Hepatic stellate cell (primary cell): ENCODE measurements at regions not wholly inside any gene's neighbourhood (a gene's known extent, or its start where the extent isn't known, plus 50 kb on each side); places are given as distances from the start of the nearest gene placed in this dataset.
A peak's percentile ranks its signal among the peaks of the same experiment; 100 is the strongest.
"Not testable (repeated sequence)": the region's sequence is repeated elsewhere in the genome, so short reads cannot be mapped to it uniquely, and the experiment has no call there.

Experiments used
- DNase-seq: peaks from one replicate; pipeline ENCODE4 v3.0.0; 2011; ENCODE audit warnings: low spot score

DNA sequence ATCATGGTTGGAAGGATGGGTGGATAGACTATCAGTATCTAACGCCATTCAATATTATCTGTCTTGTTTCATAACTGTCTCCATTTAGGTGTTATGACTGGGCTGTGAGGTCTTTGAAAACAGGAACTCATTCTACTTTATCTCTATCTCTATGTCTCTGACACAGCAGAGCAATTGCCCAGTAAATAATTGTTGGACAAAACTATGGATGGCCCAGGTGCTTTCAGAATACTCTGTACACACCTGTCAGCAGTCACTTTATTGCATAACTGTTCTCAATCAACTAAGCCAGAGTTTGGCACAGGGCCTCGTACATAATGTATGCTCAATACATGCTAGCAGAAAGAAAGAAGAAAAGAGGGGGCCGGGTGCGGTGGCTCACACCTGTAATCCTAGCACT, 210.3 kb downstream of the OPA1 start:
- DNase-seq: no peak

DNA sequence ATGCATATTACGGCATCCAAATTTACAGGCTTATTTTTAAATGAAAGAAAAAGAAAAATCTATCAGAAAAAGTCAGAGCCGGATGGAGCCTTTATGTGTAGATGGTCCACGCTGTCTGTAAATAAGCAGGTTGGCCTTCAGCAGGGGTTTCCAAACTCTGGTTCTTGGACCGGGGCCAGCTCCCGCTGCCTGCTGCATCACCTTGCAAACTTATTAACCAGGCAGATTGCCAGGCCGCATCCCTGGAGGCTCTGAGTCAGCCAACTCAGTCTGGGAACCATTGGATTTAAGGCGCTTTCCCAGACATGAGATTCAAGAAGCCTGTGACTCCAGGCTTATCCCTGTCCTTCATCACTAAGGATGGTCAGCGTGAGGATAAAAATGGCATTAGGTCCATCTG, 212.4 kb downstream of the OPA1 start:
- no peak for DNase-seq

DNA sequence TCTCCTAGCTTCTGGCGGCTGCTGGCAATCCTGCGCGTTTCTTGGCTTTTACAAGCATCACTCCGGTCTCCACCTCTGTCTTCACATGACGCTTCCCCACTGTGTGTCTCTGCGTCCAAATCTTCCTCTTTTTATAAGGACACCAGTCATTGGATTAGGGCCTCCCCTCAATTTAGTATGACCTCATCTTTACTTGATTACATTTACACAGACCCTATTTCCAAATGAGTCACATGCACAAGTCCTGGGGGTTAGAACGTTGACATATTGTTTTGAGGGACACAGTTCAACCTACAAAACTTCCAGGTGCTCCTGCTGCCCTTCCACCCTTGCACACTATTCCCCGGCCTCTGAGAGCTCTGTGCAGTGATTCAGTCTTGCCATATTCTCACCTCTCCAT, 215.3 kb downstream of the OPA1 start:
- no peak for DNase-seq

DNA sequence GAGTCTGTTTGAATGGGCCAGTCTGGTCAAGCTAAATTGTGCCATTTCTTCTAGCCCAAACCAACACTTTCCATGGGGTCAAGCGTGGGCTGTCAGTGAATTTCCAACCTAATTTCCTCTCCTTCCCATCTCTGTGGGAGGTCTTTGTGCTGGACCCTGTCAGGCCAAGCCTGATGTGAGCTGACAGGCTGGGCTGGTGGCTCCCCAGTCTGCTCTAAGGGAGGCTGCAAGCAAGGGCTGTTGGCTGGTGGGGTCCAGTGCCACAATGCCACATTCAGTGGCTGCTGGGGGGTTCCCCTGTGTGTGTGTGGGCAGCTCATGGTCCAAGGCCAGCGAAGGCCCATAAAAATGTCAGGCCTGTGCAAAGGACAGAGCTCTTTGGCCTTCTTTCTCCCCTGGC, 216.1 kb downstream of the OPA1 start:
- DNase-seq: no peak

DNA sequence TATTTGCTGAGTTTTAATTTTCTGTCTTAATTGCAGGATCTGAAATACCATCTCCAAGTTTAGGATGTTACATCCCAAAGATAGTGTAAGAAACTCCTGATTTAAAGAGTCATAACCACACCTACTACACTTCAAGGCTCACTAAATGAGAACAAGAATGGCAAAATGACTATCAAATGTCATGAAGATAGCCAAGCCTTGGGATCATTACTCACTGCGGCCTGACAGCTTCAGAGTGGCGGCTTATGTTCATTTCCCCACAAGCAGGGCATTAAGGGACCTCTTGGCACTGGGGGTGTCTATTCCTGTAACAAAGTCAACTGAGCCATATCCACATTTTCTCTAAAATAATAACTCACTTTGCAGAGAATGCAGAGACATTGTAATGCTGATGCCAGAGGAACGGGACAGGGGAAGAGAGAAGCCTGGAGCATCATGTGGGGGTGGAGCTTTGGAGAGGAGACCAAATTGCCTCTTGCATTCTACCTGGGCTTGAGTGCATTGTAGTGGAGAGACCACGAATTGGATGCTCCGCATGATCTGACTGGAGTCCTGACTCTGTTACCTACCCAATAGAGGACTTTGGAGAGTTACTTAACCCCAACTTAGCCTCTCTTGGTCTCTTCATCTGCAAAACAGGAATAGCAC, 219.2 kb downstream of the OPA1 start:
- DNase-seq: no peak

DNA sequence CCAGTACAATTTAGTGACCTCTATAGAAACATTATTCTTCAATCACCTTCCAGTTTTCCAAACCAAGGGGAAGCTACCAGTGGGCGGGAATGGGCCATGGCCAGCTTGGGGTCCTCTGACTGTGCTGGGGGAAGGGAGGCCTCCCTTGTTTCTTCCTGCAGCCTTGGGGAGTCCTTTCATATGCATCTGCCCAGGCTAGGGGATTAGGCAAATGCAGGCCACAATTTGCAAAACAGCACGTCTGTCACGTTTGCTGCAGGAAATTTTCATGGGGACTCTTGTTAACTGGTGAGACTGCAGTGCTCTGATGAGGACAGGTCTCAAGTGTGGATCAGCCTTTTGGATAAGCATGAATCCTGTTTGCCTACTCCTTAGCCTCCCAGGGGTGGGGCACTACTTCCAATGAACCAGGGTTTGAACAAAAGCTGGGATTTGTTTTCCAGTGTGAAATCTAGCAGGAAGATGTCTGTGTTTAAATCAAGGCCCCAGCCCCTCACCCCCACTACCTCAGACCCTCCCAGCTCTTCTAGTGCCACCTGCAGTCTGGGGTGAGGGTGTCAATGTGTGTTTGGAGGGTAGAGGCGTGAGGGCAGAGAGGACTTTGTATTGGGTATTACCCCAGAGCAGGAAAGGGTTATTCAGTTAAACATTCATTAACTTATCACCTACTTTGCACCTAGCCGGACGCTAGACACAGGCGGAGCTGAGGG, 219.9 kb downstream of the OPA1 start:
- no peak for DNase-seq

DNA sequence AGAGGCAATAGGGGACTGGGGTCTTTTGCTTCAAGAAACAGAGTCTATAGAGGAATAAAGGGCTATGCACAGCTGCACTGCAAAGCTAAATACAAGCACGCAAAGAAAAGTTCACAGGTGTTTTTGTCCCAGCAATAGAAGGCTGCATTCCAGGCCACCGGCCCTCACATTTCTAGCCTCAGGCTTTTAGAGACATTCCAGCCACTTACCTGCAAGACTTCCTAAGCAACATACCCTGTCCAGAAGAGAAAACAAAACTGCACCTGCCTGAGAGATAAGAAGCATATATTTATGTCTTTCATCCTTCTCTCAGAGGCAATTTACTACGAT, 220.5 kb downstream of the OPA1 start:
- DNase-seq: no peak

DNA sequence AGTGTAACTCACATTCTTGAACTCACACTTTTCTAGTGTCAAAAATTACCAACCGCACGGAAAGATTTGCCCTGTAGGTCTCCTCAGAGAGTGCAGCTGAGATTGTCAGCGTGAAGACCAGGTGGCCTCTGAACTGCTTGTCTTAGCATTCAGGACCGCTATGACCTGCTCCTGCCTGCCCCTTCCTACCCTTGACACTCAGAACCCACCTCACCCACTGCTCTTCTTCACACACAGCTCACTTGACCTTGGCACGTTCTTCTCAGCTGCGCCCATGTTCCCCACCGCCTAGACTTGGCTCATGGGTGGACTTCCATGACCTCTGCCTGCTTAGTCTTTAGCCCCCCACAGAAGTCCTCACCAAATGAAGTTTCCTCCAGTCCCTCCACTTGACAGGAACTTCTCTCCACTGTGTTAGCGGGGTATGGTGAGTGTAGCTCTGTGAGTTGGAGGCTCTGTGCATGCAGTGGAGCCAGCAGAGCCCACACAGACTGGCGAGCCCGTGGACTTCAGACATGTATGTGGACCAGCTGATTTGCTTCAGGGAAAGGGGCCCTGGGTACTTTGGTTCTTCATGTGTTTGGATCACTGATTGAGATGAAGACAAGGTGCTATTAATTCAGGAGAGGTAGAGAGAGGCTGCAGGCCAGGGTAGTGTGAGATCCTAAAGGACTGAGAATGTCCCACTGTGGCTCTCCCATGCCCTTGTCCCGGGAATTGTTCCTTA, 221.3 kb downstream of the OPA1 start:
- DNase-seq: no peak

DNA sequence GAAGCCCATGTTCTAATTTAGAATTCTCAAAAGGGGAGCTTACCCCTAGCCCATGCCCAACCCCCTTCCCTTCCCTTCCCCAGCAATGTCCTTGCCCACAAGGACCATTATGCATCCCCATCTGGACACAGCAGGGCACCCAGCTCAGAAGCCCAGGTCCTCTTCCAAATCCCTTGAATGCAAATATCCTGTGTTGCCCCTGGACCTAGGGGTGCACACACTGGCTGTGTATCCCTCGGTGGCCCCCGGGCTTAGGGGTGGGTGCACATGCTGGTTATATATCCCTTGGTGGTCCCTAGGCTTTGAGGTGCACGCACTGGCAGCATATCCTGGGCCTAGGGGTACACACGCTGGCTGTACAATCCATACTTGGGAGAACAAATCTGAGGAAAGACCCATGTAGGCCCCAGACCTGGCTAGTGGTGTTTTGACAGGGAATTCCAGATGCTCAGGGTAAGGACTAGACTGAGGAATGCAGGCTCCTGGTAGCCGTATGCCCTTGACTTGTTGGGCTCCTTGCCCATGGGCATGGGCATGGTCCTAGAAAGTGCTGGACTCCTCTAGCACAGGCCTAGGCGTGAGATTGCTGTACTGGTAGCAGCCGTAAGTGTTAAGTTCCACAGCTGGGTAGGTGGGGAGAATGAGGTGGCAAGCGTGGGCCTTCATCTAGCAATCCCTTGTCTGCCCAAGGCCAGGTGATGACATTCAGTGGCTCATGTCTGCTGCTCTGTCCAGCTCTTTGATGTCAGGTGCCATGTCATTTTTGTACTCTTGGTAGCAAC, 222.4 kb downstream of the OPA1 start:
- DNase-seq: no peak

DNA sequence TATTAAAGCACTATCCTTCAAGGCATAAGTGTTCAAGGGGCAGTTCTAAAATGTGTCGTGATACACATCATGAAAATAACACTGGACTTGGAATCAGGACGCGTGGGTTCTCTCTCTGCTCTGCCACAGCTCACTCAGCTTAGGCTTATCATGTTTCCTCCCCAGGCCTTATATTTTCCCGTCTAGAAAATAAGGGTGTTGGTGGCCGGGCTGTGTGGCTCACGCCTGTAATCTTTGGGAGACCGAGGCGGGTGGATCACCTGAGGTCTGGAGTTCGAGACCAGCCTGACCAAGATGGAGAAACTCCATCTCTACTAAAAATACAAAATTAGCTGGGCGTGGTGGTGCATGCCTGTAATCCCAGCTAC, 223.0 kb downstream of the OPA1 start:
- DNase-seq: no peak

DNA sequence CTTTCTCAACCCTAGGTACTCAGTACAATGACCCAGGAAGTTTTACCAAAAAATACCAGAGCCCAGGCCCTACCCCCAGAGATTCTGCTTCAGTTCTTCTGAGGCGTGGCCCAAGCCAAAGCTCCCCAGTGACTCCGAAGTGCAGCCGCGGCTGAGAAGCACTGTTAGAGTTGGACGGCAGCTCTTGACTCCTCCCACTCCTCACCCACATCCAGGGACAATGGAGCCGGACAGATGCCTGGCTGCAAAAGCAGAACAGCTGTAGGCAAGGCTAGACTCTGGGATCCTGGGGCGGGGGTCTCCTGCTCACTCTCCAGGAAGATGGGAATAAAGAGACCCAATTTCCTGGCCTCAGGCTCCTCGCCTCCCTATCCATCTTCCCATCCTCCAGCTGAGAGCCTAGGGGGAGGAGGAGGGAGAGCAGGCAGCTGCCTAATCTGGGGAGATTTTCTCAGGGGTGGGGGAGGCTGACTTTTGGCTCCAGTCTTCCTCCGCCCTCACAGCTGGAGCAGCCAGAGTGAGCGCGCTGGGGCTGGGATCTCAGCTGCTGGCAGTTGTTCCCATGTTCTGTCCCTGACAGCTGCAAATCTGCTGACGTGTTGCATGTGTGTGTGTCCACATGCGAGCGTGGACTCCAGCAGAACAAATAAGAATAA, 223.8 kb downstream of the OPA1 start:
- DNase-seq: no peak

DNA sequence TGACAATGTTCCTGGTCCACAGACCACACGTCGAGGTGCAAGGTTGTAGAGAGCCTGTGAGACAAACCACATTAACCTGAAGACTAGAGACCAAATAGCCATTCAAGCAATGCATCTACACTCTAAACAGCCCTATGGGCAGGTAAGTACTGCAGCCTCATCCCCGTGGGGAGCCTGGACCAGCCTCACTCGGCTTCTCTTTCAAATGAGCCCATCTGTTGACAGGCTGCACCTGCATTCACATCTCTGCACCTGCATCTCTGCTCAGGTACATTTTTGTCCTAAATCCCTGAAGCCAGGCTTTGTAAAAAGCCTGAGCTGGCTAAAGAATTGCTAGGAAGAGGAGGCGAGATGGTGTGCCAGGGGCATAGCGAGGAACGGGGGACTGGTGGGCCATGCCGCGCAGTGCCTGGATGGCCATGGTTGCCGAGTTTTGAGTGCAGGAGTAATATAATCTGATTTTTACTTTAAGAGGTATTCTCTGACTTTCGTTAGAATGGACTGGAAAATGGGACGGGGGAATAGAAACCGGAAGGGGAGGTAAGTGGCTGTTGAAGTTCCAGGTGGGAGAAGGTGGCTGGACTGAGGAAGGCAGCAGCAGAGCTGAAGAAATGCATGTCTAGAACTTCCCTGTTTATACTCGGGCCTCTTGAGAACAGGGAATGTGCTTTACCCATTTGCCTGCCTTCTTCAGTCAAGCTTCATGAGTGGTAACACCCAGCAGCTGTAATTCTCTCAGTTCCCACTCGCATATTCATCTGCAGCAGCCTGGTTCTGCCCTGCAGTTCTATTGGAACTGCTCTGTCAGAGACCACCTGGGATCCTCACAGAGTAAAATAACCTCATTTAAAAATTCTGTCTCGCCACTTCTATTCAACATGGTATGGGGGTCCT, 226.4 kb downstream of the OPA1 start:
- DNase-seq: no peak

DNA sequence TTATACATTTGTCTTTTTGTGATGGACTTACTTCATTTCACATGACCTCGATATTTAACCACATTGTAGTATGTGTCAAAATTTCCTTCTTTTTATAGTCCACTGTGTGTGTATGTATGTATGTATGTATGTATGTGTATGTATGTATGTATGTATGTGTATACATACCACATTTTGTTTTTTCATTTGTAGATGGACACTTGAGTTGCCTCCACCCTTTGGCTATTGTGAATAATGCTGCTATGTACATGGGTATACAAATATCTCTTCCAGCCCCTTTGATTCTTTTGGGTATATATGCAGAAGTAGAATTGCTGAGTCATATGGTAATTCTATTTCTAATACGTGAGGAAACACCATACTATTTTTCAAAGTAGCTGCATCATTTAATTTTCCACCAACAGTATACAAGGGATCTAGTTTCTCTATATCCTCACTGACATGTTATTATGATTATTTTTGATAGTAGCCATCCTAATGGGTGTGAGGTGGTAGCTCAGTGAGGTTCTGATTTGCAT, 228.2 kb downstream of the OPA1 start:
- DNase-seq: no peak

DNA sequence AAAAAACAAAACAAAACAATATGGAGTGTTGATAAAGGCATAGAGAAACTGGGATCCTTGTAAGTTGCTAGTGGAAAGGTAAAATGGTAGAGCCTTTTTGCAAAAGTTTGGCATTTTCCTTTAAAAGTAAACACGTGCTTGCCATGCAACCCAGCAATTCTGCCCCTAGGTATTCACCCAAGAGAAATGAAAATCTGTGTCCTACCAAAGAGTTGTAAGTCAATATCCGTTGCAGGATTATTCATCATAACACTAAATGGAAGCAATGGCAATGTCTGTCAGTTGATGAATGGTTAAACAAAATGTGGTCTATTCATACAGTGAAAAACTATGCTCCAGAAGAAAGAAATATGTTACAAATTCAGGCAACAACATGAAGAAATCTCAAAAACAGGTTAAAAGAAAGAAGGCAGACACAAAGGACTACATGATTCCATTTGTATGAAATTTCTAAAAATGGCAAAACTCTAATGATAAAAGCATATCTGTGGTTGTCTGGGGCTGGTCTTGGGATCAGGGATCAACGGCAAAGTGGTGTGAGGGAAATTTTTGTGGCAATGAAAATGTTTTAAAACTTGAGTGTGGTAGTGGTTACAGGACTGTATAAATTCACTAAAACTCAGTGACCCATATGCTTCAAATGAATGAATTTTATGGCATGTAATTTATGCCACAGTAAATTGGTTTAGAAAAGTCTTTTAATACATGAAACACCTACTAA, 229.6 kb downstream of the OPA1 start:
- no peak for DNase-seq

DNA sequence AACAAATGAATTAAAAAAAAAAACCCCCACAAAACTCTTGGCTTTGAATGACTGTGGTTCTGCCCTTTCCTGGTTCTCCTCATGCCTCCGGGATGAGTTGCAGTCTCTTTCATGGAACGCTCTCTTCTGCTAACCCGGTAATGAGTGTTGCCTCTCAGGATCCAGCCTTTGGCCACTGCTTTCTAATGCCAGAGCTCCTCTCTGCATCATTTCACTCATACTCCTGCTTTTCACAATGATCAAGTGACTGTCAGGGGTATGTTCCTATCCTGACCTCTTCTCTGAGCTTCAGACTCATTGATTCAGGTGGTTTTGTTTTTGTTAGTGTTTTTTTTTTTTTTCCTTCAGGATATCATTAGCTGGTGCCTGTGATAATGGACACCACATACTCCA, 230.2 kb downstream of the OPA1 start:
- DNase-seq: not testable (repeated sequence)

DNA sequence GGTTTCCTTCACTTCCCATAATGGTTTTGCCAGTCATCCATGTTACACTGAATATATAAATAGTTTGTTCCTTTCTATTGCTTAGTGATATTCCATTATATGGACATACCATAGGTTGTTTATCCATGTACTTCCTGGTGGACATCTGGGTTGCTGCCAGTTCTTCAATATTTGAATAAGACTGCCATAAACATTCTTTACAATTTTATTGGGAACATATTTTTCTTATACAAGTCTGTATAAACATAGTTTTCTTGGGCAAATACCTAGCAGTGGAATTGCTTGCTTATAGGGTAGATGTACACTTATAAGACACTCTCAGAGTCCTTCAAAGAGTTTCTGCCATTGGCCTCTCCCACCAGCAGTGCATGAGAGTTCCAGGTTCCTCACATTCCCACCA, 231.4 kb downstream of the OPA1 start:
- no peak for DNase-seq

DNA sequence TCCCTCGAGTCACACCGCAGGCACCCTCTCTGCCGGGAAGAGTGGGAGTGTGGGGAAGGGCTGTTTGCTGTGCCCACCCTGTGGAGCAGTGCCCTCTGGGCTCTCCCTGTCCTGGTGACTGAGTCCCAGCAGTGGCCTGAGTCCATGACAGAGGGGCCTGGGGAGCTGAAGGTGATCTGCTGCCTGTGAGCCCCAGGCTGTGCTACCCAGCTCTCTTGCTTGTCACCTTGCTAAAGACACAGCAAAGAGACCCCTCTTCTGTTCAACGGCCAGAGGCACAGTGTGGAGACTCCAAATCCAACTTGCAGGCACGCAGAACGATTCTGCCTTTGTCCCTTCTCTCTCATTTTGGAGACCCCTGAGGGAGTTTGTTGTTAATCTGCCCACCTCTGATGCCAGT, 232.6 kb downstream of the OPA1 start:
- no peak for DNase-seq

DNA sequence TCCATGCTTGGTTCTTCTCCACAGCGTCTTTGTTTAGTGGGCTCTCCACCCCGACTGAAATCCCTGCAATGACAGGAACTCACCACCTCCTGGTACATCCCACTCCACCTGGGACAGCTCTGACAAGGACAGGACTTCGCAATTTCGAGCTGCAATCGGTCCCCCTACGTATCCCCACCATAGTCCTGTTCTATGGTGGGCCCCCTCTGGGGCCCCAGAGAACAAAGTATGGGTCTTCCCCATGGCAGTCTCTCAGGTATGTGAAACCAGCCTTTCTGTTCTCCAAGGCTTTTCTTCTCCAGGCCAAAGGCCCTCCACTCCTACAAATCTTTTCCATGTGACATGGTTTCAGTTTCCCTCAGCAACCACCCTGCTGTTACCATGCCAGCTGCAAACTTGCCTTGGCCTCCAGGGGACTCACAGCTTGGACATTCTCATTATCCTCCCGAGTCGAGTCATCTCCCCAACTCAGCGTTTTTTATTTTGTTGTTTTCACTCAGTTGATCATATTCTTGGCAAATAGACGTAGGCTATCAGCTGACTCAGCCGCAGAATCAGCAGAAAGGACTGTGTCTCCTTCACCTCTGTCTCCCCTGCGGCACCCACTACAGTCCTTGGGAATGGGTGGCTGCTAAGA, 233.3 kb downstream of the OPA1 start:
- peak; percentile 57 for DNase-seq

DNA sequence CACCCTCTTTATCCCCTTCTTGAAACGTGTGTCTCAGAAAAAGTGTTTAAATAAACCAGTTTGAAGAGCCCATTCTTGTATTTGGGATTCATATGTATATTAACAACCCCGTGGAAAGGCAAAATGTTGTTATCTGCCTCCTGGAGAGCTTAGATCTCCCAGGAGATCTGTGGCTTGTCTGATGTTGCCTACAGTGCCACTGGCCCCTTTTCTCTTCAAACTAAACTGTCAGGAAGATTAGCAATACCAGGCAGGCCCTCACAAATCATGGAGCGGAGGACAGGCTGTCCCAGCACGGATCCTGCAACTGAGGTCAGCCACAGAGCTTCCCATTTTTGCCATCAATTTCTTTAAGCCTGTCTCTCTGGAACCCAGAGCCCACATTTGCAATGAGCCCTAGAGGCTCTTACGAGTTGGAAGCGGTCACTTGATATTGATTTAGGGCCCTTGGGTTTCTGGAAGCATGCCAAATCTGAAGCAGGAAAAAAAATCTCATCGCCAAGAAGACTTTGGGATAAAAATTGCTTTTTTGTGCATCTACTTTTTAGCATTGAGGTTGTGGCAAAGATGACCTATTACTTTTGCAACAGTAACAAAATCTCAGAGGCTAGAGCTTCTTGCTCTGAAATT, 234.1 kb downstream of the OPA1 start:
- DNase-seq: no peak
